ENCODE measurements at regions not wholly inside any gene's neighbourhood (a gene's known extent, or its start where the extent isn't known, plus 50 kb on each side); places are given as distances from the start of the nearest gene placed in this dataset.
"Not testable (repeated sequence)": the region's sequence is repeated elsewhere in the genome, so short reads cannot be mapped to it uniquely, and the experiment has no call there.

DNA sequence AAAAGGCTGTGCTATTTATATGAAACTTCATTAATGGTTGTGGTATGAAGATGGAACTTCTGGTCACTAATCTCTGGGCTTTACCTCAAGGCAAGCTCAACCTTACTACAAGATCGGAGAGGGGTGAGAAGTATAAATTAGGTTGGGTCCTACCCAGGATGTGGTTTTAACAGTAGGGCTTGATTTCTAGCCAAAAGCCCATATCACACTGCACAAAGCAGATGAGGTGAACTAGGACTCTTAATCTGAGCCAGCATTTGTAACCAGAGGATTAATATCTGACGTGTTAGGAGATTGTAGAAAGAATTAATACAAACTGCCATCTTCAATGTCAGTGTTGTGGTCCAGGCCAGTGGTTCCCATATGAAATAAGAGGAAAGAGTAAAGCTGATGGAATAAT is 86.4 kb upstream of the RGPD4 start:
- Histone ChIP-seq H3K27ac (replicated peaks in 1 of 4) (no peak overlapping the region), H3K4me3 (no peak overlapping the region), H3K4me1 (peaks cover 0 to 4% (median 2%) of the 10 kb centered on the region in 4 donors), H3K9me3 (no peaks in the 10 kb centered on the region), H3K27me3 (no peaks in the 10 kb centered on the region), H3K36me3 (no peaks in the 10 kb centered on the region)
- 51% methylated on average over 2 of the region's 2 CpGs for WGBS
- no peak for TF ChIP-seq POLR2A (IDR thresholded peaks at IDR 0.05; ENCODE audit: low read depth)
- no peak for TF ChIP-seq POLR2AphosphoS5 (IDR thresholded peaks at IDR 0.05)
- TF ChIP-seq, protein P1, sequence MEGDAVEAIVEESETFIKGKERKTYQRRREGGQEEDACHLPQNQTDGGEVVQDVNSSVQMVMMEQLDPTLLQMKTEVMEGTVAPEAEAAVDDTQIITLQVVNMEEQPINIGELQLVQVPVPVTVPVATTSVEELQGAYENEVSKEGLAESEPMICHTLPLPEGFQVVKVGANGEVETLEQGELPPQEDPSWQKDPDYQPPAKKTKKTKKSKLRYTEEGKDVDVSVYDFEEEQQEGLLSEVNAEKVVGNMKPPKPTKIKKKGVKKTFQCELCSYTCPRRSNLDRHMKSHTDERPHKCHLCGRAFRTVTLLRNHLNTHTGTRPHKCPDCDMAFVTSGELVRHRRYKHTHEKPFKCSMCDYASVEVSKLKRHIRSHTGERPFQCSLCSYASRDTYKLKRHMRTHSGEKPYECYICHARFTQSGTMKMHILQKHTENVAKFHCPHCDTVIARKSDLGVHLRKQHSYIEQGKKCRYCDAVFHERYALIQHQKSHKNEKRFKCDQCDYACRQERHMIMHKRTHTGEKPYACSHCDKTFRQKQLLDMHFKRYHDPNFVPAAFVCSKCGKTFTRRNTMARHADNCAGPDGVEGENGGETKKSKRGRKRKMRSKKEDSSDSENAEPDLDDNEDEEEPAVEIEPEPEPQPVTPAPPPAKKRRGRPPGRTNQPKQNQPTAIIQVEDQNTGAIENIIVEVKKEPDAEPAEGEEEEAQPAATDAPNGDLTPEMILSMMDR (IDR thresholded peaks at IDR 0.05) = no peak
- TF ChIP-seq EP300 (IDR thresholded peaks at IDR 0.05) = no peak
- DNase-seq (ENCODE audit: extremely low spot score) = no peak
- intact Hi-C loops (cut with DNase I) = no loop called here

DNA sequence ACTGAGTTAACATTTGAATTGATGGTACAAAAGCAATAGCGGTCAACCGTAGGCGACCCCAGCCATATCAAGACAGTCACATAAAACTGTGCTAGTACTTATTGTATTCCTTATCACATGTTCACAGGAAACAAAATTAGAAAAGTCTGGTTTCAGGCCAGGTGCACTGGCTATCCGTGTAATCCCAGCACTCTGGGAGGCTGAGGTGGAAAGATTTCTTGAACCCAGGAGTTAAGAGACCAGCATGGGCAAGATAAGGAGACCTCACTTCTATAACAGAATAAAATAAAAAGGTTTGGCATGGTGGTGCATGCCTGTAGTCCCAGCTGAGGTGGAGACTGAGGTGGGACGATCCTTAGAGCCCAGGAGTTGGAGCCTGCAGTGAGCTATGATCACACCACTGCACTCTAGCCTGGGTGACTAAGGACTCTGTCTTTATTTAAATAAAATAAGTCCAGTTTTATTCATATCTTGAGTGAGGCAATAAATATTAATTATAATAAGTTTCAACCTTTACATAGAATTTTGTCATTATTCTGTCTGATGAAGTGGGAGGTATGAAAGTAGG is 84.1 kb upstream of the RGPD4 start:
- no peaks in the 10 kb centered on the region for H3K27me3 ChIP-seq
- peak; percentile 47 for DNase-seq (ENCODE audit: extremely low spot score)
- no peak overlapping the region for H3K4me3 ChIP-seq
- H3K4me1 ChIP-seq = peaks cover 0 to 4% (median 2%) of the 10 kb centered on the region in 4 donors
- no peaks in the 10 kb centered on the region for H3K36me3 ChIP-seq
- TF ChIP-seq POLR2AphosphoS5 (IDR thresholded peaks at IDR 0.05) = no peak
- TF ChIP-seq EP300 (IDR thresholded peaks at IDR 0.05) = no peak
- TF ChIP-seq, protein P1 (IDR thresholded peaks at IDR 0.05) = no peak
- TF ChIP-seq POLR2A (IDR thresholded peaks at IDR 0.05; ENCODE audit: low read depth) = no peak
- H3K9me3 ChIP-seq = no peaks in the 10 kb centered on the region
- intact Hi-C loops (cut with DNase I) = no loop called here
- 94% methylated on average over 5 of the region's 5 CpGs for WGBS
- no peak overlapping the region for H3K27ac ChIP-seq (replicated peaks in 1 of 4)

DNA sequence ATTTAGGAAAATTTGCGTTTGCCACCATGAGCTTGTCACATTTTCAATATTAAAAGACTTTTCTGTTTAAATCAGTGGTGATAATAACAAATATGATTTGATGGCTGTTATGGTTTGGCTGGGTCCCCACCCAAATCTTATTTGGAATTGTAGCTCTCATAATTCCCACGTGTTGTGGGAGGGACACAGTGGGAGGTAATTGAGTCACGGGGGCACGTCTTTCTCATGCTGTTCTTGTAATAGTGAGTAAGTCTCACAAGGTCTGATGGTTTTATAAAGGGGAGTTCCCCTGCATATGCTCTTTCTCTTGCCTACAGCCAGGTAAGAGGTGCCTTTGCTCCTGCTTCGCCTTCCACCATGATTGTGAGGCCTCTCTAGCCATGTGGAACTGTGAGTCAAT is 83.4 kb upstream of the RGPD4 start:
- H3K27me3 ChIP-seq = no peaks in the 10 kb centered on the region
- H3K9me3 ChIP-seq = no peaks in the 10 kb centered on the region
- DNase-seq (ENCODE audit: extremely low spot score) = no peak
- peaks cover 0 to under 1% (median 0%) of the 10 kb centered on the region in 4 donors for H3K4me1 ChIP-seq
- TF ChIP-seq POLR2AphosphoS5 (IDR thresholded peaks at IDR 0.05) (no peak), POLR2A (IDR thresholded peaks at IDR 0.05; ENCODE audit: low read depth) (no peak), EP300 (IDR thresholded peaks at IDR 0.05) (no peak)
- TF ChIP-seq, protein P1 (IDR thresholded peaks at IDR 0.05) = no peak
- intact Hi-C loops (cut with DNase I) = no loop called here
- H3K27ac ChIP-seq (replicated peaks in 1 of 4) = no peak overlapping the region
- H3K36me3 ChIP-seq = no peaks in the 10 kb centered on the region
- WGBS = 94% methylated on average over 5 of the region's 5 CpGs
- no peak overlapping the region for H3K4me3 ChIP-seq

DNA sequence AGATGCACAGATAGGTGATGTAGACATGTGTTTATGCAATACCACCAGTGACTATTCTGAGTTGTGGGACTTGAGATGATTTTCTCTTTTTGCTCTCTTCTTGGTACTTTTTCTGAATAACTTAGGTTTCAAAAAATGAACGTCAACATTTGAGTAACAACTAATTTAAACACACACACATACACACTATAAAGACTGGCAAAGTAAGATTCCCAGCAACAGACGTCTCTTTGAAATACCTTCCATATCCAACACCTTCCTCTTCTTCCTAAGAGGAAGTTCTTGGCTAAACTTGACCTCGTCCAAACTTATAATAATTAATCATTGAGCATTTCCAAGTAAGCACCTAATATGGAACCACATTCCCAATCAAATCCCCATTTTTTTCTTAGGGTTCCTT is 81.6 kb upstream of the RGPD4 start:
- no peaks in the 10 kb centered on the region for H3K27me3 ChIP-seq
- H3K27ac ChIP-seq (replicated peaks in 1 of 4) = no peak overlapping the region
- H3K4me3 ChIP-seq = no peak overlapping the region
- intact Hi-C loops (cut with DNase I) = no loop called here
- no peaks in the 10 kb centered on the region for H3K9me3 ChIP-seq
- DNase-seq (ENCODE audit: extremely low spot score) = no peak
- no peak for TF ChIP-seq POLR2A (IDR thresholded peaks at IDR 0.05; ENCODE audit: low read depth)
- no peak for TF ChIP-seq EP300 (IDR thresholded peaks at IDR 0.05)
- no peak for TF ChIP-seq POLR2AphosphoS5 (IDR thresholded peaks at IDR 0.05)
- TF ChIP-seq, protein P1 (IDR thresholded peaks at IDR 0.05) = no peak
- H3K4me1 ChIP-seq = no peaks in the 10 kb centered on the region
- H3K36me3 ChIP-seq = no peaks in the 10 kb centered on the region
- WGBS = 69% methylated on average over 3 of the region's 3 CpGs

DNA sequence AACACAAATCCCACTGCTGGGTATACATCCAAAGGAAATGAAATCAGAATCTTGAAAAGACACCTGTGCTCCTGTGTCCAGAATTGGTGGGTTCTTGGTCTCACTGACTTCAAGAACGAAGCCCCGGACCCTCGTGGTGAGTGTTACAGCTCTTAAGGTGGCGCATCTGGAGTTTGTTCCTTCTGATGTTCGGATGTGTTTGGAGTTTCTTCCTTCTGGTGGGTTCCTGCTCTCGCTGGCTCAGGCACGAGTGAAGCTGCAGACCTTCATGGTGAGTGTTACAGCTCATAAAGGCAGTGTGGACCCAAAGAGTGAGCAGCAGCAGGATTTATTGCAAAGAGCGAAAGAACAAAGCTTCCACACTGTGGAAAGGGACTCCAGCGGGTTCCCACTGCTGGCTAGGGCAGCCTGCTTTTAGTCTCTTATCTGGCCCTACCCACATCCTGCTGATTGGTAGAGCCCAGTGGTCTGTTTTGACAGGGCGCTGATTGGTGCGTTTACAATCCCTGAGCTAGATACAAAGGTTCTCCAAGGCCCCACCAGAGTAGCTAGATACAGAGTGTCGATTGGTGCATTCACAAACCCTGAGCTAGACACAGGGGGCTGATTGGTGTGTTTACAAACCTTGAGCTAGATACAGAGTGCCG is 80.0 kb upstream of the RGPD4 start:
- H3K4me1 ChIP-seq; H3K27ac ChIP-seq (replicated peaks in 1 of 4); H3K4me3 ChIP-seq; DNase-seq (ENCODE audit: extremely low spot score); H3K9me3 ChIP-seq; H3K27me3 ChIP-seq; H3K36me3 ChIP-seq; intact Hi-C loops (cut with DNase I): not testable (repeated sequence)
- WGBS = 90% methylated on average over 12 of the region's 13 CpGs

DNA sequence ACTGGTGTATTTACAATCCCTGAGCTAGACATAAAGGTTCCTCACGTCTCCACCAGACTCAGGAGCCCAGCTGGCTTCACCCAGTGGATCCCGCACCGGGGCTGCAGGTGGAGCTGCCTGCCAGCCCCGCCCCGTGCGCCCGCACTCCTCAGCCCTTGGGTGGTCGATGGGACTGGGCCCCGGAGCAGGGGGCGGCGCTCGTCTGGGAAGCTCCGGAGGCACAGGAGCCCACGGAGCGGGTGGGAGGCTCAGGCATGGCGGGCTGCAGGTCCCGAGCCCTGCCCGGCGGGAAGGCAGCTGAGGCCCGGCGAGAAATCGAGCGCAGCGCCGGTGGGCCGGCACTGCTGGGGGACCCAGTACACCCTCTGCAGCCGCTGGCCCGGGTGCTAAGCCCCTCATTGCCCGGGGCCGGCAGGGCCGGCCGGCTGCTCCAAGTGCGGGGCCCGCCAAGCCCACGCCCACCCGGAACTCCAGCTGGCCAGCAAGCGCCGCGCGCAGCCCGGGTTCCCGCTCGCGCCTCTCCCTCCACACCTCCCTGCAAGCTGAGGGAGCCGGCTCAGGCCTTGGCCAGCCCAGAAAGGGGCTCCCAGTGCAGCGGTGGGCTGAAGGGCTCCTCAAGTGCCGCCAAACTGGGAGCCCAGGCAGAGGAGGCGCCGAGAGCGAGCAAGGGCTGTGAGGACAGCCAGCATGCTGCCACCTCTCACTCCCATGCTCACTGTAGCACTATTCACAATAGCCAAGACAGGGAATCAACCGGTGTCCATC is 79.3 kb upstream of the RGPD4 start:
- H3K4me3 ChIP-seq; H3K27ac ChIP-seq (replicated peaks in 1 of 4); H3K36me3 ChIP-seq; H3K27me3 ChIP-seq; intact Hi-C loops (cut with DNase I); H3K9me3 ChIP-seq; H3K4me1 ChIP-seq; DNase-seq (ENCODE audit: extremely low spot score): not testable (repeated sequence)
- WGBS = 96% methylated on average over 29 of the region's 51 CpGs

All from esophagus muscularis mucosa (tissue), 4 donors.